ENCODE measurements at regions not wholly inside any gene's neighbourhood (a gene's known extent, or its start where the extent isn't known, plus 50 kb on each side); places are given as distances from the start of the nearest gene placed in this dataset.

DNA sequence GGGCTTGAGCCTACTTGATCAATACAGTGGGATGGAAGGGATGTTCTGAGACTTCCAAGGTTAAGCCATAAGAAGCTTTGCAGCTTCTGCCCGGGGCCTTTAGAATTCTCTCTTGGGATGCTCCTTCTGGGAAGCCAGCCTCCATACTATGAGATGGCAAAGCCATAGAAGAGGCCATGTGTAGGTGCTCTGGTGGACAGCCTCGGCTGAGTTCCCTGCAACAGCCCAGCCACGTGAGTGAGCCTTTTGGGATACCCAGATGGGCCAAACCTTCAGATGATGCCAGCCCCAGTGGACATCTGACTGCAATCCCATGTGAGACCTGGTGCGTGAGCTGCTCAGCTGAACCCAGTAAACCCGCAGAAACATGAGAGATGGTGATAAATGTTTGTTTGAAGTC lies 370.6 kb downstream of the RPS24 start:
- H3K4me1 ChIP-seq (ENCODE audit: insufficient read depth, low read length, severe bottlenecking) = no peaks in the 10 kb centered on the region
- H3K9ac ChIP-seq (ENCODE audit: low read length) = no peak overlapping the region
- no peaks in the 10 kb centered on the region for H3K27me3 ChIP-seq (ENCODE audit: insufficient read depth, low read length)
- no peak overlapping the region for H3K4me3 ChIP-seq (ENCODE audit: low read depth, low read length, poor library complexity, severe bottlenecking)
- H3K79me2 ChIP-seq (ENCODE audit: insufficient read depth, low read length) = no peaks in the 10 kb centered on the region
- no peaks in the 10 kb centered on the region for H3F3A ChIP-seq (ENCODE audit: insufficient read depth, low read length)
- H3K27ac ChIP-seq (ENCODE audit: low read depth, low read length, poor library complexity, severe bottlenecking) = no peak overlapping the region
- no peaks in the 10 kb centered on the region for H3K9me2 ChIP-seq (ENCODE audit: low read depth, low read length)
- H3K36me3 ChIP-seq (ENCODE audit: insufficient read depth, low read length) = no peaks in the 10 kb centered on the region
- H3K9me3 ChIP-seq (ENCODE audit: low read length) = no peaks in the 10 kb centered on the region
- no peak overlapping the region for H3K4me2 ChIP-seq (ENCODE audit: low read length)
- no peaks in the 10 kb centered on the region for H4K20me1 ChIP-seq (ENCODE audit: insufficient read depth, low read length)
- TF ChIP-seq, protein P1, sequence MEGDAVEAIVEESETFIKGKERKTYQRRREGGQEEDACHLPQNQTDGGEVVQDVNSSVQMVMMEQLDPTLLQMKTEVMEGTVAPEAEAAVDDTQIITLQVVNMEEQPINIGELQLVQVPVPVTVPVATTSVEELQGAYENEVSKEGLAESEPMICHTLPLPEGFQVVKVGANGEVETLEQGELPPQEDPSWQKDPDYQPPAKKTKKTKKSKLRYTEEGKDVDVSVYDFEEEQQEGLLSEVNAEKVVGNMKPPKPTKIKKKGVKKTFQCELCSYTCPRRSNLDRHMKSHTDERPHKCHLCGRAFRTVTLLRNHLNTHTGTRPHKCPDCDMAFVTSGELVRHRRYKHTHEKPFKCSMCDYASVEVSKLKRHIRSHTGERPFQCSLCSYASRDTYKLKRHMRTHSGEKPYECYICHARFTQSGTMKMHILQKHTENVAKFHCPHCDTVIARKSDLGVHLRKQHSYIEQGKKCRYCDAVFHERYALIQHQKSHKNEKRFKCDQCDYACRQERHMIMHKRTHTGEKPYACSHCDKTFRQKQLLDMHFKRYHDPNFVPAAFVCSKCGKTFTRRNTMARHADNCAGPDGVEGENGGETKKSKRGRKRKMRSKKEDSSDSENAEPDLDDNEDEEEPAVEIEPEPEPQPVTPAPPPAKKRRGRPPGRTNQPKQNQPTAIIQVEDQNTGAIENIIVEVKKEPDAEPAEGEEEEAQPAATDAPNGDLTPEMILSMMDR (IDR thresholded peaks at IDR 0.05; ENCODE audit: low read length) = no peak
- no peak for TF ChIP-seq EZH2 (IDR thresholded peaks at IDR 0.05; ENCODE audit: borderline replicate concordance, low read length)
- no peak overlapping the region for H2AFZ ChIP-seq (ENCODE audit: low read length)

DNA sequence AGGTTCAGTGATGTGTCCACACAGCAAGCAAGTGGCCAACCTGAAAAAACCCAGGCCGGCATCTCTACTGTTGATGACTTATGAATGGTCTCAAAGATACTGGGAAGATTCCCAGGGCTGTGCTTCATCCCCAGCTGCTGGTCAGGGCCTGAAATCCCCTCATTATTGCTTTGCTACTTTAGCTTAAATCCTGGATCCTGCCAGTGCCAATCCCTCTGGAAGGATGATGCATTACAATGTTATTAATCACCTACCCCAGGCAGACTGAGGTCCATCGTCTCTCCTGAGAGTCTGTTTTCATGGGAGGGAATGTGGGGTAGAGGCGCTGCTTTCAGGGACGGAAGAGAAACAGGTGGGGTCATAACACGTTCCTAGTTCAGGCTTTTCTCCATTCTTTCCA lies 371.6 kb downstream of the RPS24 start:
- Histone ChIP-seq H3K79me2 (ENCODE audit: insufficient read depth, low read length) (no peaks in the 10 kb centered on the region), H3K4me3 (ENCODE audit: low read depth, low read length, poor library complexity, severe bottlenecking) (no peak overlapping the region), H3F3A (ENCODE audit: insufficient read depth, low read length) (no peaks in the 10 kb centered on the region), H2AFZ (ENCODE audit: low read length) (no peak overlapping the region), H3K9me3 (ENCODE audit: low read length) (no peaks in the 10 kb centered on the region), H3K9me2 (ENCODE audit: low read depth, low read length) (no peaks in the 10 kb centered on the region), H3K4me2 (ENCODE audit: low read length) (no peak overlapping the region), H3K27ac (ENCODE audit: low read depth, low read length, poor library complexity, severe bottlenecking) (no peak overlapping the region), H4K20me1 (ENCODE audit: insufficient read depth, low read length) (no peaks in the 10 kb centered on the region), H3K9ac (ENCODE audit: low read length) (no peak overlapping the region), H3K4me1 (ENCODE audit: insufficient read depth, low read length, severe bottlenecking) (no peaks in the 10 kb centered on the region), H3K27me3 (ENCODE audit: insufficient read depth, low read length) (no peaks in the 10 kb centered on the region), H3K36me3 (ENCODE audit: insufficient read depth, low read length) (no peaks in the 10 kb centered on the region)
- TF ChIP-seq EZH2 (IDR thresholded peaks at IDR 0.05; ENCODE audit: borderline replicate concordance, low read length) = no peak
- TF ChIP-seq, protein P1 (IDR thresholded peaks at IDR 0.05; ENCODE audit: low read length) = no peak

DNA sequence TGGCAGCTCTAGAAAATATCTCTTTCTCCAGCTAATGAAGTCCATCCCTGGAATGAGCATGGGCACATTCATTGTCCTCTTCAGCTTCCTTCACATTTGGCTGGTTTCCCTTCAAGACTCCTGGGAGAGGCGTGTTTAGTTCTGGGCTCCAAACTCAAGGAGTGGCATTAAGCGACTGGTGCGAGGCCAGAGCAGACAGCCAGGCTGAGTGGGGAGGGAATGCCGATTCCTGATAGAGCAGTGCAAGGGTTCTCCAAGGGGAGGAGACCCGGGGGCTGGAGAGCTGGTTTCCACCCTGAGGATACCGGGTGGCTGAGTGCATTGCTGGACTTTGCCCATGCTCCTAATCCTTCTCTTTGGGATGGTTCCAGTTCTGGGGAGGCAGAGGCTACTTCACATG lies 372.1 kb downstream of the RPS24 start:
- Histone ChIP-seq H3K4me3 (ENCODE audit: low read depth, low read length, poor library complexity, severe bottlenecking) (no peak overlapping the region), H2AFZ (ENCODE audit: low read length) (no peak overlapping the region), H3K79me2 (ENCODE audit: insufficient read depth, low read length) (no peaks in the 10 kb centered on the region), H3K27me3 (ENCODE audit: insufficient read depth, low read length) (no peaks in the 10 kb centered on the region), H3K4me2 (ENCODE audit: low read length) (no peak overlapping the region), H3K9ac (ENCODE audit: low read length) (no peak overlapping the region), H4K20me1 (ENCODE audit: insufficient read depth, low read length) (no peaks in the 10 kb centered on the region), H3K9me2 (ENCODE audit: low read depth, low read length) (no peaks in the 10 kb centered on the region), H3K9me3 (ENCODE audit: low read length) (no peaks in the 10 kb centered on the region), H3F3A (ENCODE audit: insufficient read depth, low read length) (no peaks in the 10 kb centered on the region), H3K4me1 (ENCODE audit: insufficient read depth, low read length, severe bottlenecking) (no peaks in the 10 kb centered on the region), H3K27ac (ENCODE audit: low read depth, low read length, poor library complexity, severe bottlenecking) (no peak overlapping the region), H3K36me3 (ENCODE audit: insufficient read depth, low read length) (no peaks in the 10 kb centered on the region)
- no peak for TF ChIP-seq EZH2 (IDR thresholded peaks at IDR 0.05; ENCODE audit: borderline replicate concordance, low read length)
- TF ChIP-seq, protein P1 (IDR thresholded peaks at IDR 0.05; ENCODE audit: low read length) = no peak
